Subcutaneous abdominal adipose tissue (tissue), 5 donors: ENCODE measurements at regions not wholly inside any gene's neighbourhood (a gene's known extent, or its start where the extent isn't known, plus 50 kb on each side); places are given as distances from the start of the nearest gene placed in this dataset.
"Not testable (repeated sequence)": the region's sequence is repeated elsewhere in the genome, so short reads cannot be mapped to it uniquely, and the experiment has no call there.

ENCODE experiments used
- H3K27ac ChIP-seq: one replicate; pipeline ENCODE4 v1.7.0; 2013; ENCODE audit warnings: low read depth, mild to moderate bottlenecking, inconsistent platforms, low read length, moderate library complexity
- H3K27me3 ChIP-seq, 5 donors: one replicate each; pipeline ENCODE4 v1.7.0; 2013; ENCODE audit warnings: low read length in 5 of 5, inconsistent platforms in 1 of 5; ENCODE audit not compliant: control insufficient read depth in 5 of 5, insufficient read depth in 4 of 5
- H3K36me3 ChIP-seq, 5 donors: one replicate each; pipeline ENCODE4 v1.7.0; 2013; ENCODE audit warnings: low read length in 5 of 5; ENCODE audit not compliant: control insufficient read depth in 5 of 5, insufficient read depth in 5 of 5
- H3K4me1 ChIP-seq, 5 donors: one replicate each; pipeline ENCODE4 v1.7.0; 2013; ENCODE audit warnings: low read length in 5 of 5, mild to moderate bottlenecking in 3 of 5, moderate library complexity in 1 of 5; ENCODE audit not compliant: control insufficient read depth in 5 of 5, insufficient read depth in 5 of 5
- H3K4me3 ChIP-seq, 5 donors: one replicate each; pipeline ENCODE4 v1.7.0; 2013; ENCODE audit warnings: low read length in 5 of 5, low read depth in 1 of 5
- H3K9ac ChIP-seq, 5 donors: one replicate each; pipeline ENCODE4 v1.7.0; 2013; ENCODE audit warnings: low read length in 5 of 5, mild to moderate bottlenecking in 4 of 5, moderate library complexity in 3 of 5
- H3K9me3 ChIP-seq, 5 donors: one replicate each; pipeline ENCODE4 v1.7.0; 2013; ENCODE audit warnings: low read length in 5 of 5; ENCODE audit not compliant: control insufficient read depth in 5 of 5
- donor health status: healthy.
- donor health status: healthy.
- donor health status: healthy.
- donor health status: healthy.
- donor health status: healthy.

DNA sequence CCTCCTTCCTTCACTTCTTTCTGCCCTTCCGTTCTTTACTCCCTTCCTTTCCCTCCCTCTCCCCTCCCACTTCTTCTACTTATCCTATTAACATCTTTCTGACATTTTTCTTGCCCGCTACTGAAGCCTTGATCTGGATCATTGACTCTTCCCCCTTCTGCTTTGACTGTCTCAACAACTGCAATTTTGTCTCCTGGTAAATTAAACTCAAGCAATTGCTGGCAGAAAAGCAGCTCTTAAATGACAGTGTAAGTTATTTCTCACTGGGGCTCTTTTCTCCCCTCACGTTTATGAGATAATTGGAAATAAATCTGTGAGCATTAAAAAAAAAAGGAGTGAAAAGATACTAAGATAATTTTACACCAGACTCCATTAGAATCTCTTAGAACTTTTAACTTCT, 120.0 kb downstream of the SLC17A6 start:
- no peak overlapping the region for H3K27ac ChIP-seq
- no peaks in the 10 kb centered on the region for H3K36me3 ChIP-seq
- H3K9me3 ChIP-seq, result no peaks in the 10 kb centered on the region
- no peak overlapping the region for H3K9ac ChIP-seq
- no peak overlapping the region for H3K4me3 ChIP-seq
- H3K27me3 ChIP-seq, result no peaks in the 10 kb centered on the region
- H3K4me1 ChIP-seq, result no peaks in the 10 kb centered on the region

- H3K9ac ChIP-seq, result no peak overlapping the region
- no peaks in the 10 kb centered on the region for H3K27me3 ChIP-seq
- H3K36me3 ChIP-seq, result no peaks in the 10 kb centered on the region
- no peak overlapping the region for H3K27ac ChIP-seq
- no peaks in the 10 kb centered on the region for H3K4me1 ChIP-seq
- no peaks in the 10 kb centered on the region for H3K9me3 ChIP-seq
- no peak overlapping the region for H3K4me3 ChIP-seq
Measured at GRCh38 chr11:22456993-22457762, 119.0 kb downstream of the SLC17A6 start.

GRCh38 chr11:22454461-22455090, 116.4 kb downstream of the SLC17A6 start:
- Histone ChIP-seq H3K4me1 (no peaks in the 10 kb centered on the region), H3K27me3 (no peaks in the 10 kb centered on the region), H3K27ac (no peak overlapping the region), H3K36me3 (no peaks in the 10 kb centered on the region), H3K9ac (no peak overlapping the region), H3K4me3 (no peak overlapping the region), H3K9me3 (no peaks in the 10 kb centered on the region)

- H3K4me1 ChIP-seq, result no peaks in the 10 kb centered on the region
- no peaks in the 10 kb centered on the region for H3K36me3 ChIP-seq
- no peak overlapping the region for H3K4me3 ChIP-seq
- H3K27ac ChIP-seq, result no peak overlapping the region
- no peaks in the 10 kb centered on the region for H3K9me3 ChIP-seq
- no peak overlapping the region for H3K9ac ChIP-seq
- no peaks in the 10 kb centered on the region for H3K27me3 ChIP-seq
Measured at GRCh38 chr11:22449441-22449840, 111.3 kb downstream of the SLC17A6 start.

DNA sequence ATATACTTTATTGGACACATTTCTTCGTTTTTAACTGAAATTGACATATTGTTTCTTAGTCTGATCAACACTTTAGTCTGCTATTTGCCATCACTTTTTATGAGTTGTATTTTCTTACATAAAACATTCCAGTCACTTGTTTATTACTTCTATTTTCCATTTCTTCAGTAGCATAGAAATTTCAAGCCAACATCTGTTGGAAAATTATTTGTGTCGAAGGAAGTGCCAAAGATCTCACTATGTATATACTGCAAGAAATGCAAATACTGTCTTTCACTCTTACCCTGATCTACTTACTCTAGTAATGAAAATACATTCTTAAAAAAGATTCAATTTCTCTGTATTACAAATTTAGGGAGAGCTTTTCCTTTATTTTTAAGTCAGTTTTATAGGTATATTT, 105.9 kb downstream of the SLC17A6 start:
- Histone ChIP-seq H3K27me3 (no peaks in the 10 kb centered on the region), H3K27ac (no peak overlapping the region), H3K36me3 (no peaks in the 10 kb centered on the region), H3K4me3 (no peak overlapping the region), H3K4me1 (no peaks in the 10 kb centered on the region), H3K9ac (no peak overlapping the region), H3K9me3 (no peaks in the 10 kb centered on the region)

GRCh38 chr11:22441831-22442230, 103.7 kb downstream of the SLC17A6 start:
- Histone ChIP-seq H3K9me3 (no peaks in the 10 kb centered on the region), H3K4me3 (no peak overlapping the region), H3K9ac (no peak overlapping the region), H3K27ac (no peak overlapping the region), H3K36me3 (no peaks in the 10 kb centered on the region), H3K4me1 (no peaks in the 10 kb centered on the region), H3K27me3 (no peaks in the 10 kb centered on the region)

- H3K27ac ChIP-seq, H3K9ac ChIP-seq, H3K9me3 ChIP-seq, H3K4me3 ChIP-seq, H3K36me3 ChIP-seq: not testable (repeated sequence)
- peaks cover 0 to 12% (median 7%) of the 10 kb centered on the region in 5 donors for H3K27me3 ChIP-seq
- peaks cover 0 to 14% (median 10%) of the 10 kb centered on the region in 5 donors for H3K4me1 ChIP-seq
Measured at GRCh38 chr11:22435582-22435981, 97.4 kb downstream of the SLC17A6 start.

DNA sequence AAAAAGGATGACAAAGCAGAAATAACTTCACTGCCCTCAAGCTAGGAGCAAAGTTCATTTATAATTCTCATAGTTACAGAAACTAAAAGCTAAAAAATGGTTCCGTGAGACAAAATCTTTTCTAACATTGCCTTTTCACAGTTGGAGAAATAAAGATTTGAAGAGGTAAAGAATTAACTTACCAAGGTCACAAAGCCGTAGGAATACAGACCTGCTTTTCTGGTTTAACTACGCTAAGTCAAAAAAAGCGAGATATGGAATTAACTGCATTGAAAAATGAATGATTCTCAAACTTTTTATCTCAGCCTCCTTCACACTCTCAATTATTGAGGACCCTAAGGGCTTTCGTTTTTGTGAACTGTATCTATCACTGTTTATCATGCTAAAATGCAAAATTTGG, 95.3 kb downstream of the SLC17A6 start:
- Histone ChIP-seq H3K9ac (no peak overlapping the region), H3K27ac (no peak overlapping the region), H3K36me3 (no peaks in the 10 kb centered on the region), H3K4me1 (peaks cover 0 to 14% (median 10%) of the 10 kb centered on the region in 5 donors), H3K4me3 (peak overlapping the region in 1 of 5 donors; percentile 61), H3K9me3 (no peaks in the 10 kb centered on the region), H3K27me3 (peaks cover 0 to 12% (median 7%) of the 10 kb centered on the region in 5 donors)

GRCh38 chr11:22433094-22433455, 94.9 kb downstream of the SLC17A6 start:
- Histone ChIP-seq H3K9ac (peak overlapping the region in 1 of 5 donors; percentile 46), H3K36me3 (no peaks in the 10 kb centered on the region), H3K4me3 (peak overlapping the region in 4 of 5 donors; percentile 45 to 62 (median 60)), H3K9me3 (no peaks in the 10 kb centered on the region), H3K4me1 (peaks cover 0 to 14% (median 10%) of the 10 kb centered on the region in 5 donors), H3K27ac (no peak overlapping the region), H3K27me3 (peaks cover 0 to 12% (median 7%) of the 10 kb centered on the region in 5 donors)

DNA sequence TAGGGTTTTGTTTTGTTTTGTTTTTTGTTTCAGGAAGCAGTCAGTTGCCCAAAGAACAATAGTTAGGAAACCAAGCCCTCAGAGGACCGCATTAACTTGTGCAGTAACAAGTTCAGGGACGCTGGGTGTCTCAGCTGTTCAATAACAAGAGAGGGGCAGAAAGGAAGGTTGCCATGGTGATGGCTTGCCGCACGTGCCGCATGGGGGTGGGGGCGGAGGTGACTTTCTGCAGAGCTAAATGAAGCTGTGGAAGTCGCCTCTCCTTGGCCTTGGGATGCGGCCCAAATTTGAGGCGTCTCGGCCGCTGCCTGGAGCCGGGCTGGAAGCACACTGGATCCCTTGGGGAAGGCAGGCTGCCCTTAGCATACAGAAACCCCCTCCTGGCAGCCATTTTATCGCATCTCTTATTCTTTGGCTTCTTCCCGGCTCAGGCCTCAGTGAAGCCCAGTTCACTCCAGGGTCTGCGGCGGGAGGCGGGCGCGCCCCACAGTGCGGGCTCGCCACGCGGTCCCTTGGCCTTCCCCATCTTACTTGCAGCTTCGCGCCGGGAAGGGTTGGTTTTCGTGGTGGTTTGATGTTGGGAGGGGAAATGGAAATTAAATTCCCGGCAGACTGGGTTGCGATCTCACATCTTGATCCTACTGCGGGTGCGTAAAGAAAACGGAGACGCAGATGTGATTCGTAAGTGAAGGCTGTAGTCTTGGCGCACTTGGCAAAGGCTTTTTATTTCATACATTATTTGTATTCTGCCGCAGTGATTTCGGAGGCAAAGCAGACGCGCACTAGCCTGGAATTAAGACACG, 94.3 kb downstream of the SLC17A6 start:
- Histone ChIP-seq H3K27ac (no peak overlapping the region), H3K9ac (peak overlapping the region in 2 of 5 donors; percentile 30 to 46), H3K4me1 (peaks cover 0 to 14% (median 10%) of the 10 kb centered on the region in 5 donors), H3K27me3 (peaks cover 0 to 12% (median 7%) of the 10 kb centered on the region in 5 donors), H3K36me3 (no peaks in the 10 kb centered on the region), H3K4me3 (peak overlapping the region in 4 of 5 donors; percentile 45 to 62 (median 60)), H3K9me3 (no peaks in the 10 kb centered on the region)
